K562 (cell line): ENCODE measurements at regions not wholly inside any gene's neighbourhood (a gene's known extent, or its start where the extent isn't known, plus 50 kb on each side); places are given as distances from the start of the nearest gene placed in this dataset.

Experiments
- ATAC-seq: fragments of 200-7000 bp; cut with Tn5 transposase; 3 replicates; pipeline ENCODE4 v1.9.1; 2020; ENCODE audit warnings: moderate library complexity
- BruUV-seq: library from RNA; stranded (reverse); fragments of 400-500 nt; replicated peaks from 2 replicates; lab custom pipeline; 2021; lab: Mats Ljungman, UMichigan
- CTCF ChIA-PET: fragments of 300-600 bp; formaldehyde crosslinking; extraction: SDS; loops from one replicate; lab custom pipeline; 2021; ENCODE audit warnings: low intra/inter-chr PET ratio; lab: Yijun Ruan, JAX
- POLR2A ChIA-PET: fragments of 300-600, 350-650 bp; sonication (Branson Sonifier 250); formaldehyde crosslinking; extraction: SDS; loops from one replicate; lab custom pipeline; 2021; ENCODE audit warnings: antibody characterized with exemption, inconsistent platforms; lab: Yijun Ruan, JAX
- DNase-seq, 4 experiments: peaks; one replicate each; pipeline versions ENCODE4 v3.0.0 to v3.0.0-alpha.2; 2011 to 2018; ENCODE audit warnings: low spot score in 3 of 4, mixed read lengths in 3 of 4; ENCODE audit errors: extremely low read depth in 1 of 4
- FAIRE-seq: peaks from 2 replicates; lab custom pipeline; 2011; peaks lifted over from hg19 to GRCh38; lab: Jason Lieb, UNC
- H2AFZ ChIP-seq: 2 replicates; pipeline ENCODE4 v1.6.0; 2011; ENCODE audit warnings: low read depth, low read length, control low read depth, inconsistent platforms
- H3K27ac ChIP-seq: fragments of 200-600 bp; 3 replicates; pipeline ENCODE4 v1.8.0; 2011; ENCODE audit warnings: low read depth, mild to moderate bottlenecking, control low read depth, inconsistent platforms, low read length, moderate library complexity, mixed read lengths; ENCODE audit errors: extremely low read depth
- H3K27me3 ChIP-seq, 2 experiments: fragments of 300-600 bp in 1 of 2; 2 replicates in 1 of 2; 3 replicates in 1 of 2; pipeline versions ENCODE4 v1.6.0 to v1.8.0; 2011; ENCODE audit warnings: inconsistent platforms in 2 of 2, low read length in 2 of 2, mild to moderate bottlenecking in 1 of 2, mixed read lengths in 1 of 2, moderate library complexity in 1 of 2; ENCODE audit not compliant: control insufficient read depth in 2 of 2, insufficient read depth in 2 of 2
- H3K36me3 ChIP-seq: fragments of 300-600 bp; 3 replicates; pipeline ENCODE4 v1.8.0; 2011; ENCODE audit warnings: mild to moderate bottlenecking, low read length, inconsistent platforms; ENCODE audit not compliant: control insufficient read depth, insufficient read depth
- H3K4me1 ChIP-seq, 2 experiments: fragments of 200-600 bp in 1 of 2; replicated peaks in 1 of 2; 2 replicates in 1 of 2; 3 replicates in 1 of 2; pipeline versions ENCODE4 v1.5.1 to v1.8.0; 2011; ENCODE audit warnings: inconsistent platforms in 2 of 2, low read length in 2 of 2, mild to moderate bottlenecking in 1 of 2, mixed read lengths in 1 of 2, moderate library complexity in 1 of 2; ENCODE audit not compliant: control insufficient read depth in 2 of 2, insufficient read depth in 2 of 2
- H3K4me2 ChIP-seq: 2 replicates; pipeline ENCODE4 v1.6.1; 2011; ENCODE audit warnings: low read length, control low read depth, inconsistent platforms, mixed read lengths; ENCODE audit not compliant: insufficient read depth
- H3K4me3 ChIP-seq: fragments of 200-600 bp; sonication (generic), shearing (Covaris generic); 2 replicates; pipeline ENCODE4 v1.5.1; 2016; ENCODE audit warnings: control low read depth, inconsistent platforms
- H3K79me2 ChIP-seq: fragments of 200-600 bp; 3 replicates; pipeline ENCODE4 v1.8.0; 2011; ENCODE audit warnings: low read length, inconsistent platforms; ENCODE audit not compliant: control insufficient read depth, insufficient read depth
- H3K9ac ChIP-seq, 2 experiments: 2 replicates each; pipeline versions ENCODE4 v1.6.0 to v1.6.1; 2011; ENCODE audit warnings: low read depth in 2 of 2, low read length in 2 of 2, control low read depth in 1 of 2, inconsistent platforms in 1 of 2, mild to moderate bottlenecking in 1 of 2, mixed read lengths in 1 of 2; ENCODE audit not compliant: insufficient read depth in 1 of 2
- H3K9me1 ChIP-seq: one replicate; pipeline ENCODE4 v1.6.0; 2011; ENCODE audit warnings: inconsistent platforms, mild to moderate bottlenecking, low read length, moderate library complexity; ENCODE audit not compliant: control insufficient read depth, insufficient read depth
- H3K9me3 ChIP-seq: replicated peaks from 2 replicates; pipeline ENCODE4 v1.5.1; 2011; ENCODE audit warnings: low read depth, low read length, inconsistent platforms; ENCODE audit not compliant: control insufficient read depth, insufficient read depth
- H4K20me1 ChIP-seq: replicated peaks from 2 replicates; pipeline ENCODE4 v1.6.1; 2011; ENCODE audit warnings: low read length, inconsistent platforms, mixed read lengths; ENCODE audit not compliant: control insufficient read depth, insufficient read depth
- E2F3 ChIP-seq: fragments of 250-450 bp; sonication (Bioruptor Pico); IDR thresholded peaks from 2 replicates; pipeline ENCODE4 v1.4.0; 2020; ENCODE audit warnings: mild to moderate bottlenecking
- POLR3G ChIP-seq: IDR thresholded peaks from 2 replicates; pipeline ENCODE4 v1.6.1; 2011; ENCODE audit not compliant: insufficient read length, insufficient replicate concordance; ENCODE audit errors: extremely low read depth
- WGBS: fragments of 100-300 bp; shearing (Covaris generic); methylation state at CpG from one replicate; pipeline ENCODE4 v1.1.6; 2016; ENCODE audit warnings: low coverage, mixed read lengths; ENCODE audit not compliant: insufficient coverage; ENCODE audit errors: missing lambda C conversion rate; 5-methylcytosine and 5-hydroxymethylcytosine counted together
- in situ Hi-C: fragments of 300-500 bp; cut with MboI; formaldehyde crosslinking; loops from 4 replicates; pipeline ENCODE4 v1.15.0; 2018; ENCODE audit warnings: inconsistent platforms, mixed read lengths
- intact Hi-C: fragments of 100-400 bp; cut with micrococcal nuclease; formaldehyde crosslinking; loops from 2 replicates; pipeline ENCODE4 v1.14.2; 2022
- TF ChIP-seq, protein P1 (sequence below): sonication (generic); formaldehyde crosslinking; IDR thresholded peaks from 2 replicates; pipeline ENCODE4 v1.8.1; 2023; ENCODE audit warnings: mild to moderate bottlenecking, missing genetic modification reagents

DNA sequence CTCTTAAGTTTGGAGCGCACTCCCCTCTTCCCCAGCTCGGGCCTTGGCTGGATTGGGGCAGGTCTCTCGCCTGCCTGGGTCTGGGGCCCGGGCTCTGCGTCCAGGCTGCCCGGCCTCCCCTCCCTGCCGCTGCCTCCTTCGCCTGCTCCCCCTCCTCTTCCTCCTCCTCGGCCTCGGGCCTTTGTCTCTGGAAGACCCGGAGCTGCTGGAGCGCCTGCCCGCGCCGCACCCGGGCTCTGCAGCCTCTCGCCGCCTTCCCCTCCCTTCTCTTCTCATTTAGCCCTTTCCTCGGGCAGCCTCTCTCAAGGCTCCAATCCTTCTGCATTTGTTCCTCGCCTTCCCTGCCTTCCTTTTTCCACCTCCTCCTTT lies 218.5 kb downstream of the C9orf50 start:
- CTCF ChIA-PET = no interaction called here
- H3K27ac ChIP-seq = peak overlapping the region; percentile 31; the same call in 2 of the 3 replicates
- WGBS = 50% methylated on average over 14 of the region's 20 CpGs
- H4K20me1 ChIP-seq = no peaks in the 10 kb centered on the region
- in situ Hi-C loops = no loop called here
- POLR2A ChIA-PET = interaction anchor here (0.6 to 0.7 kb wide), 2 partner anchors 47 to 1871 kb away, joined by 3 to 4 read pairs; no protein-coding TSS in a partner anchor
- no peak overlapping the region for H3K4me2 ChIP-seq
- H3K9me1 ChIP-seq = no peaks in the 10 kb centered on the region
- intact Hi-C loops = loop anchor here (10.0 kb wide), 2 partner anchors 192 to 228 kb away; partner anchors contain the start of gene IER5L
- H3K36me3 ChIP-seq = no peaks in the 10 kb centered on the region
- no peak overlapping the region for H3K4me3 ChIP-seq
- peak overlapping the region; percentile 80 for H2AFZ ChIP-seq
- peaks cover 9% of the 10 kb centered on the region; the same call in 2 of the 3 replicates for H3K79me2 ChIP-seq
- peak overlapping the region; percentile 12 to 86; a peak in 3 of 4 replicates for H3K9ac ChIP-seq
- ATAC-seq (no peak), DNase-seq (peak in 1 of 4 experiments; percentile 16), FAIRE-seq (no peak)
- no TSS peak for BruUV-seq
- H3K9me3 ChIP-seq = peaks cover 7% of the 10 kb centered on the region
- peaks cover 38 to 77% of the 10 kb centered on the region in 2 experiments for H3K4me1 ChIP-seq
- TF ChIP-seq, protein P1, sequence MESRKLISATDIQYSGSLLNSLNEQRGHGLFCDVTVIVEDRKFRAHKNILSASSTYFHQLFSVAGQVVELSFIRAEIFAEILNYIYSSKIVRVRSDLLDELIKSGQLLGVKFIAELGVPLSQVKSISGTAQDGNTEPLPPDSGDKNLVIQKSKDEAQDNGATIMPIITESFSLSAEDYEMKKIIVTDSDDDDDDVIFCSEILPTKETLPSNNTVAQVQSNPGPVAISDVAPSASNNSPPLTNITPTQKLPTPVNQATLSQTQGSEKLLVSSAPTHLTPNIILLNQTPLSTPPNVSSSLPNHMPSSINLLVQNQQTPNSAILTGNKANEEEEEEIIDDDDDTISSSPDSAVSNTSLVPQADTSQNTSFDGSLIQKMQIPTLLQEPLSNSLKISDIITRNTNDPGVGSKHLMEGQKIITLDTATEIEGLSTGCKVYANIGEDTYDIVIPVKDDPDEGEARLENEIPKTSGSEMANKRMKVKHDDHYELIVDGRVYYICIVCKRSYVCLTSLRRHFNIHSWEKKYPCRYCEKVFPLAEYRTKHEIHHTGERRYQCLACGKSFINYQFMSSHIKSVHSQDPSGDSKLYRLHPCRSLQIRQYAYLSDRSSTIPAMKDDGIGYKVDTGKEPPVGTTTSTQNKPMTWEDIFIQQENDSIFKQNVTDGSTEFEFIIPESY (CRISPR knock-in tag) = peak; percentile 94
- TF ChIP-seq POLR3G (no peak), E2F3 (0 out of 2 replicates have a peak, but pooled peaks have one; percentile 27)
- no peaks in the 10 kb centered on the region for H3K27me3 ChIP-seq
